Keratinocyte (primary cell): ENCODE measurements at regions not wholly inside any gene's neighbourhood (a gene's known extent, or its start where the extent isn't known, plus 50 kb on each side); places are given as distances from the start of the nearest gene placed in this dataset.

Experiments used
- EZH2 ChIP-seq: IDR thresholded peaks from one replicate; pipeline ENCODE4 v1.6.1; 2012; ENCODE audit warnings: inconsistent platforms, mild to moderate bottlenecking, low read length, moderate library complexity
- TF ChIP-seq, protein P1 (sequence below), 3 experiments: IDR thresholded peaks in 1 of 3; conservative IDR thresholded peaks in 1 of 3; optimal IDR thresholded peaks in 1 of 3; 2 replicates in 2 of 3; 3 replicates in 1 of 3; pipeline versions ENCODE3 to v1.5.1; 2011; ENCODE audit warnings: low read length in 3 of 3, mild to moderate bottlenecking in 3 of 3, moderate library complexity in 2 of 3, control low read depth in 1 of 3, inconsistent platforms in 1 of 3; ENCODE audit not compliant: insufficient read depth in 2 of 3; ENCODE audit errors: extremely low read depth in 1 of 3

DNA sequence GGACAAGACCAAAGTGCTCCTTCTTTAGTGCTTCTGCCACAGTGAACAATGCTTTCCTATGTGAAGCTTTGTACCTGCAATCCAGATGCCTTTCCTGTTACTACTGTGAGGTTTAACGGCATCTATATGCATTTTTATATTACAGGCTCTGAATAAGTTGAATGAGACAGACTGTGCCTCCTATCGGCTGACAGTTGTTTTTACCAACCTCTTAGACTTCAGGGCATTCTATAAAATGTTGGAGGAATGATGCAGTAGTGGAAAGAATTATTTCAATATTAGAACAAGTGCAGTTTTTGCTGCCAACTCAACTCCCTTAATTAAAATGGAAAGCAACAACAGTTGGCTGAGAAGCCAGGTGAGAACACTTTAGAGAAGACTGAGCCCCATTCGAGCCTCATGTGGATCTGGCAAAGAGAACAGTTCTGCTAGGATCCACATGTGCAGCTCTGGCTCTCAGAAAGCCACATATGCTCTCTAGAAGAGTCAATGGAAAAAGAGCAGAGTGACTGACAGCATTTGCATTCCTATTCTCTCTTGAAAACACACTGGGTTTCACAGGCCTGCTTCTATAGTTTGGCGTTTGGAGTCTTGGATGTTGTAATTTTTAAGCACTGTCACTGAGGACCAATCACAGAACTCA lies 147.5 kb downstream of the LURAP1L start:
- TF ChIP-seq, protein P1, sequence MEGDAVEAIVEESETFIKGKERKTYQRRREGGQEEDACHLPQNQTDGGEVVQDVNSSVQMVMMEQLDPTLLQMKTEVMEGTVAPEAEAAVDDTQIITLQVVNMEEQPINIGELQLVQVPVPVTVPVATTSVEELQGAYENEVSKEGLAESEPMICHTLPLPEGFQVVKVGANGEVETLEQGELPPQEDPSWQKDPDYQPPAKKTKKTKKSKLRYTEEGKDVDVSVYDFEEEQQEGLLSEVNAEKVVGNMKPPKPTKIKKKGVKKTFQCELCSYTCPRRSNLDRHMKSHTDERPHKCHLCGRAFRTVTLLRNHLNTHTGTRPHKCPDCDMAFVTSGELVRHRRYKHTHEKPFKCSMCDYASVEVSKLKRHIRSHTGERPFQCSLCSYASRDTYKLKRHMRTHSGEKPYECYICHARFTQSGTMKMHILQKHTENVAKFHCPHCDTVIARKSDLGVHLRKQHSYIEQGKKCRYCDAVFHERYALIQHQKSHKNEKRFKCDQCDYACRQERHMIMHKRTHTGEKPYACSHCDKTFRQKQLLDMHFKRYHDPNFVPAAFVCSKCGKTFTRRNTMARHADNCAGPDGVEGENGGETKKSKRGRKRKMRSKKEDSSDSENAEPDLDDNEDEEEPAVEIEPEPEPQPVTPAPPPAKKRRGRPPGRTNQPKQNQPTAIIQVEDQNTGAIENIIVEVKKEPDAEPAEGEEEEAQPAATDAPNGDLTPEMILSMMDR (optimal IDR thresholded peaks at IDR 0.05 in 1 of 3, IDR thresholded peaks at IDR 0.05 in 1 of 3, conservative IDR thresholded peaks at IDR 0.05 in 1 of 3; ENCODE audit: extremely low read depth in 1 of 3, insufficient read depth in 2 of 3, low read length in 3 of 3): no peak
- TF ChIP-seq EZH2: no peak
